SU-DHL-6 (cell line): ENCODE measurements at regions not wholly inside any gene's neighbourhood (a gene's known extent, or its start where the extent isn't known, plus 50 kb on each side); places are given as distances from the start of the nearest gene placed in this dataset.

Source experiments
- EZH2phosphoT487 ChIP-seq: fragments of 200-600 bp; sonication (generic), shearing (Covaris generic); conservative IDR thresholded peaks from 2 replicates; pipeline ENCODE4 v1.6.1; 2018; ENCODE audit warnings: mild to moderate bottlenecking, antibody characterized with exemption, low read length, moderate library complexity, mixed read lengths
- TF ChIP-seq, protein P1 (sequence below): fragments of 200-600 bp; sonication (generic); IDR thresholded peaks from one replicate; pipeline ENCODE4 v1.5.1; 2017; ENCODE audit warnings: antibody characterized with exemption, mild to moderate bottlenecking, low read length, moderate library complexity; ENCODE audit not compliant: insufficient read depth, poor library complexity, severe bottlenecking

DNA sequence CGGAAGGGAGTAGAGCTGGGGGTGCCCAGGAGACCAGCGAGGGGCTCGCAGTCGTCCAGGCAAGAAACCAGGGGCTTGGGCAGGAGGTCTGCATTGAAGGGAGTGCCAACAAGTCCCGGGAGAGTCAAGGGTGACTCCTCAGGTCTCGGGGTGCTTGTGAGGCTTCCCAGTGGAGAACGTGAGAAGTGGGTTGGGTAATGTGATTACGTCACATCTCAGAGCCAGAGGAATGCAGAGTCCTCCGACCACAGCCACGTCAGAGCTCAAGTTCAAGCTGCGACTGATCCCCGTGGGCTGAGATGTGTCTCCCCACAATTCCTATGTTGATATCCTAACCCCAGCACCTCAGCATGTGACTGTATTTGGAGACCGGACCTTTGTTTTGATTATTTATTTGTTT, 89.7 kb upstream of the SHANK2 start:
- TF ChIP-seq, protein P1, sequence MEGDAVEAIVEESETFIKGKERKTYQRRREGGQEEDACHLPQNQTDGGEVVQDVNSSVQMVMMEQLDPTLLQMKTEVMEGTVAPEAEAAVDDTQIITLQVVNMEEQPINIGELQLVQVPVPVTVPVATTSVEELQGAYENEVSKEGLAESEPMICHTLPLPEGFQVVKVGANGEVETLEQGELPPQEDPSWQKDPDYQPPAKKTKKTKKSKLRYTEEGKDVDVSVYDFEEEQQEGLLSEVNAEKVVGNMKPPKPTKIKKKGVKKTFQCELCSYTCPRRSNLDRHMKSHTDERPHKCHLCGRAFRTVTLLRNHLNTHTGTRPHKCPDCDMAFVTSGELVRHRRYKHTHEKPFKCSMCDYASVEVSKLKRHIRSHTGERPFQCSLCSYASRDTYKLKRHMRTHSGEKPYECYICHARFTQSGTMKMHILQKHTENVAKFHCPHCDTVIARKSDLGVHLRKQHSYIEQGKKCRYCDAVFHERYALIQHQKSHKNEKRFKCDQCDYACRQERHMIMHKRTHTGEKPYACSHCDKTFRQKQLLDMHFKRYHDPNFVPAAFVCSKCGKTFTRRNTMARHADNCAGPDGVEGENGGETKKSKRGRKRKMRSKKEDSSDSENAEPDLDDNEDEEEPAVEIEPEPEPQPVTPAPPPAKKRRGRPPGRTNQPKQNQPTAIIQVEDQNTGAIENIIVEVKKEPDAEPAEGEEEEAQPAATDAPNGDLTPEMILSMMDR: no peak
- TF ChIP-seq EZH2phosphoT487: no peak
